ENCODE measurements at regions not wholly inside any gene's neighbourhood (a gene's known extent, or its start where the extent isn't known, plus 50 kb on each side); places are given as distances from the start of the nearest gene placed in this dataset.

DNA sequence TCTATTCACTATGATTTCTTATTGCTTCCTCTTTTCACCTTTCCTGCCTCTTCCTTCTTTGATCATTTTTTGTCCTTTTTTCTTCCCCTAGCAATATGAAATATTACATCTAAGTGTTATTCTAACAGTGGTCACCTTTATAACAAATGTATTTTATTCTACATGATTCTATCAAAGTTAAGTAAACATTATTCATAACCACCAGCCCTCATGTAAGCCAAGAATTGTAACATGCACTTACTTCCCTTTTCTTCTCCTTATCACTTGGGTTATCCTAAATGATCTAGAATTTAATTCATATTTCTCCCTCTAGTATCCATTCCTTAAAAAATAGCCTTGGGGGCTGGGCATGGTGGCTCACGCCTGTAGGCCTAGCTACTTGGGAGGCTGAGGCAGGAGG lies 88.3 kb upstream of the SLC22A23 start:
- ATAC-seq (ENCODE audit: low FRiP score) (no peak), DNase-seq (ENCODE audit: low spot score) (no peak)
- TF ChIP-seq, protein P1, sequence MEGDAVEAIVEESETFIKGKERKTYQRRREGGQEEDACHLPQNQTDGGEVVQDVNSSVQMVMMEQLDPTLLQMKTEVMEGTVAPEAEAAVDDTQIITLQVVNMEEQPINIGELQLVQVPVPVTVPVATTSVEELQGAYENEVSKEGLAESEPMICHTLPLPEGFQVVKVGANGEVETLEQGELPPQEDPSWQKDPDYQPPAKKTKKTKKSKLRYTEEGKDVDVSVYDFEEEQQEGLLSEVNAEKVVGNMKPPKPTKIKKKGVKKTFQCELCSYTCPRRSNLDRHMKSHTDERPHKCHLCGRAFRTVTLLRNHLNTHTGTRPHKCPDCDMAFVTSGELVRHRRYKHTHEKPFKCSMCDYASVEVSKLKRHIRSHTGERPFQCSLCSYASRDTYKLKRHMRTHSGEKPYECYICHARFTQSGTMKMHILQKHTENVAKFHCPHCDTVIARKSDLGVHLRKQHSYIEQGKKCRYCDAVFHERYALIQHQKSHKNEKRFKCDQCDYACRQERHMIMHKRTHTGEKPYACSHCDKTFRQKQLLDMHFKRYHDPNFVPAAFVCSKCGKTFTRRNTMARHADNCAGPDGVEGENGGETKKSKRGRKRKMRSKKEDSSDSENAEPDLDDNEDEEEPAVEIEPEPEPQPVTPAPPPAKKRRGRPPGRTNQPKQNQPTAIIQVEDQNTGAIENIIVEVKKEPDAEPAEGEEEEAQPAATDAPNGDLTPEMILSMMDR (IDR thresholded peaks at IDR 0.05) = no peak

DNA sequence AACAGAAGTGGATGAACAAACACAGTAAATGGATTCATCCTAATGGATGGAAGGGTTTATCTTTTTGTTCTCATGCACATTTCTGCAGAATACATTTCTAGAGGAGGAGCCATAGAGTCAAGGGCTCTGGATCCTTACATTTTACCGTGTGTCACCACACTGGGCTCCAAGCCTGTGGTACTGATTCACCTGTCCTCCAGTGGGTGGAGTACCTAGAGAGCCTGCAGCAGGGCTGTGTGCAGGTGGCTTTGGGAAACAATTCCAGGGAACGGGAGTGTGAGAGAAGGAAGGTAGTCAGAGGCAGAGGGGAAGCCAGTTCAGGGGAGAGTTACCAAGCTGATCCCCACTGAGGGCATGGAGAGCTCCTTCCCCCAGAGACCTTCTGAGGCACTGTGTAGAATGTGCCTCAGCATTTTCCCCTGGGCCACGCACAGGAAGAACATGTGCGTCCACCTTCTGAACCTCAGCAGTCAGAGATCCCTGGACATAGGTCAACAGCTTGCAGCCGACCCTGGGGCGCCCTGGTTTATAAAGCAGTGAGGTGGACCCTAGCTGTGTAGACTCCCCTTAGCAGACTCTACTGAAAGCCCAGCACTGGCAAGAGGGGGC lies 85.3 kb upstream of the SLC22A23 start:
- DNase-seq (ENCODE audit: low spot score) (no peak), ATAC-seq (ENCODE audit: low FRiP score) (no peak)
- TF ChIP-seq, protein P1 (IDR thresholded peaks at IDR 0.05) = no peak

DNA sequence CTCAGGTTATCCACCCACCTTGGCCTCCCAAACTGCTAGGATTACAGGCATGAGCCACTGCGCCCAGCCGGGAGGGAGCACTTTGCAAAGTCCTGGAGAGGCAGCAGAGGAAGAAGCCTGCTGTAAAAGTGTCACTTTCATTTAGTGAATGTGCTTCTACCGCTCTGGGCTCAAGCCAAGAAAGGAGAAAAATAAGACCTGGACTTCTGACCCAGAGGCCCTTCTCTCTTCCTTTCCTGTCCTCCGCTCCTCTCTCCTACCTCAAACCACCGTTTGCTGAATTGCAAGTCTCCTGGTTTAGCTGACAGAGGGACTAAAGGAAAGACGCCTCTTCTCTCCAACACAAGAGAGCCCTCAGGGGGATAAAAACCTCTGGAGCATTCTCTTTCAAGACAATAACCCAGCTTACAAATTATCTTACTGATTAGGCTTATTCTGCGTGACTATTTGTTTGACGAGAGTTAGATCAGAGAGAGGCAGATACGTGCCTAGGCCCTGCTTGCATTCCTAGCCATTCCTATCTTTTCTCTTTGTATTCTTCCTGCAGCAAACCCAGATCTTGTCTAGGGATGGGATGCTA lies 84.2 kb upstream of the SLC22A23 start:
- no peak for ATAC-seq (ENCODE audit: low FRiP score)
- no peak for DNase-seq (ENCODE audit: low spot score)
- TF ChIP-seq, protein P1 (IDR thresholded peaks at IDR 0.05) = no peak

DNA sequence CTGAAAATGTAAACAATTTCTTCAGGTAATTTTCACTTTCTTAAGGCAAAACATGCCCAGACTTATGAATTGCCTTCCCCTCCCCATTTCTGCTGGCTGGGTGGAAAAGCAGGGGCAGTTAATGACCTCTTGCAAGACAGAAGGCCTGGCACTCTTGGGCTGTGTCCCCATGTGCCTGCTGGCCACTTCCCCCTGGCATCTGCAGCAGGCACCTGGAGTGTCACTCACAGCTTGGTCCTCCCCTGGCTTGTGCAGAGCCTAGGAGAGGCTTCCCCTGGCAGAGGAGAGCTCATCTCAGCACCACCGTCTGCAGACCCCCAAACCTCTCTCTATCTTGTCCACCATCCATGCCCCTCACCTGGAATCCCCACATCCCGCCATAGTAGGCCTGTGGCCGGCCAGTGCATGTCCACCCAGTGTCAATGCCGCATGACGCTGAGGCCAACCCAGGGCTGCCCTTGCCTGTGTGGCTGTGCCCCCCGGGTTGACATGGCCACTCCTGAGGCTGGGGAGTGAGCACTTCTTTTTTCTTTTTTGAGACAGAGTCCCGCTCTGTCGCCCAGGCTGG lies 83.5 kb upstream of the SLC22A23 start:
- ATAC-seq (ENCODE audit: low FRiP score) (no peak), DNase-seq (ENCODE audit: low spot score) (no peak)
- TF ChIP-seq, protein P1 (IDR thresholded peaks at IDR 0.05) = no peak

DNA sequence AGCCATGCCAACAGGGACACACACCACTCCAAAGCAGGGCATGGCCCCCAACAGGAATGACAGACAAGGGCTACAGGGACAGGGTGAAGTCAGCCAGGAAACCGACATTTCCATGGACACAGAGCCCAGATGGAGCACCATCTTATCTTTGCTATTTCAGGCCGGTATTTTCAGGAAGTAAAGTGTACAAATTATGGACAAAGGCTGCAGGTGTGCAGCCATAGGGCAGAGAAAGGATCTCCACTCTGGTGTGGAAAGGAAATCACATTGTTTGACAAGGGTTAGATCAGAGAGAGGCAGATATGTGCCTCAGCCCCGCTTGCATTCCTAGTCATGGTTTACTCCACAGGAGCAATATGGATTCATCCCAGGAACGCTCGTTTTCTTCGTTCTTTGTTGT lies 81.7 kb upstream of the SLC22A23 start:
- TF ChIP-seq, protein P1 (IDR thresholded peaks at IDR 0.05) = no peak
- ATAC-seq (ENCODE audit: low FRiP score) = no peak

DNA sequence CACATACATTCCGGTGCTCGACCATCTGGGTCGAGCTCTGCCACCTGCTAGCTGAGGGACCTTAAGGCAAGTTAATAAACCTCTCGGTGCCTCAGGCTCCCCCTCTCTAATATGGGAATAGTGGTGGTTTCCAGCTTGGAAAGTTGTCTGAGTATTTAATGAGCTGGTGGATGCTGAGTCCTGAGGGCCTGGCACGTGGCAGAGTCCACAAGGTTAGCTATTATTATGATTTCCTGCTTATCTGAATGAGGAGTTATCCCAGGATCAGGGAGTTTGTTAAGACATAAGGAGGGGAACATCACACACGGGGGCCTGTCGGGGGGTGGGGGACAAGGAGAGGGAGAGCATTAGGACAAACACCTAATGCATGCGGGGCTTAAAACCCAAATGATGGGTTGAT lies 80.1 kb upstream of the SLC22A23 start:
- ATAC-seq (ENCODE audit: low FRiP score) = no peak
- TF ChIP-seq, protein P1 (IDR thresholded peaks at IDR 0.05) = no peak

More for the DNA sequence above, 81.7 kb upstream of the SLC22A23 start:
- no peak for DNase-seq (ENCODE audit: low spot score)

More for the DNA sequence above, 80.1 kb upstream of the SLC22A23 start:
- DNase-seq (ENCODE audit: low spot score) = no peak
